GM18517 (cell line): ENCODE measurements at regions not wholly inside any gene's neighbourhood (a gene's known extent, or its start where the extent isn't known, plus 50 kb on each side); places are given as distances from the start of the nearest gene placed in this dataset.

Experiments
- ATAC-seq: cut with Tn5 transposase; IDR thresholded peaks from one replicate; pipeline ENCODE4 v1.9.1; 2021; ENCODE audit warnings: mild to moderate bottlenecking, moderate library complexity; ENCODE audit not compliant: unreplicated experiment

- ATAC-seq: no peak
Measured at GRCh38 chr3:31244929-31245817, 287.6 kb upstream of the STT3B start.

DNA sequence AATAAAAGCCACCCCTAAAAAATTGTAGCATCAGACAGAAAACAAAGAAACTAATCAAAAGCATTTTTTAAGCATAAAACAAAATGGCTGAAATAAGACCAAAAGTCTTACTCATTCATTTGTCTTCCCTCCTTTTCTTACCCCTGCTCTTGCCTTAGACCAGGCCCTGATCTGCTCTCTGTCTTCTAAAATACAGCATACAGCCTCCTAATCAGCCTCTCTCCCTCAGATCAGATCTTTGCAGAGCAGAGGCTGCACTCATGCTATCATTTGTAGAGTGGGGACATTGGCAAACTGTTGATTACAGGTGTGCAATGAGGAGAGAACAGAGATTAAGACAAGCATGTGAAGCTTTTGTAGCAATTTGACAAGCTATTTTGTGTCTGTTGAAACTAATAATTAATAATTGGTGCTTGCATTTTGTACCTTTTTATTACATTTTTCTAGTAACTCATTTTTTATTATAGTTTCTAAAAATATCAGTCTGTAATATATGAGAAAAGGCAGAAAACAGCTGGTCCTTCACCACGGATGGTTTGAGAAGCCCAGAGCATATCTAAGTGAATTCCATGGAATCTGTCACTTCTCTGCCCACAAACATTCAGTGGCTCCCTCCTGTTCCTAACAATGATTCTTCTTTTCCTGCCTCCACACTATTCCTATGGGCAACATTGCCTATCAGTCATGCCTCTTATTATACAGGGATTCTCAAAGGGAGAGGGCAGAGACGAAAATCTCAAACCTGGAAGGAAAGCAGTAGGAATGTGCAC lies 286.2 kb upstream of the STT3B start:
- no peak for ATAC-seq

DNA sequence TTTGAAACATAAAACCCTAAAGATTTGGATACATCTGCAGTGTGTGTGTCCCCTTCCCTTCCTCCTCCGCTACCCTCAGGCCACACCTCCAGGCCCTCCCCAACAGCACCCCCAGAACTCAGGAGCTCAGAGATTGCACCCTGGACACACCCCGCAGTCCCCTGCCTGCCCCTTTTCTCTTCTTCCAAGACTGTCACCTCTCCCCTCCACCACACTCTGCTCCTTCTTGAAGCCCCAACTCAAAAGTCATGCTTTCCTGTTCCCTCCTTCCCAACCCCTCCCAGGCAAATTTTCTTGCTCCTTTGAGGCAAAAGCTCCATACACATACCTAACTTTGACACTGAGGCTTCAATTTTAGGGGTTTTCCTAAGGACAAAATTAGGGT lies 285.7 kb upstream of the STT3B start:
- no peak for ATAC-seq

DNA sequence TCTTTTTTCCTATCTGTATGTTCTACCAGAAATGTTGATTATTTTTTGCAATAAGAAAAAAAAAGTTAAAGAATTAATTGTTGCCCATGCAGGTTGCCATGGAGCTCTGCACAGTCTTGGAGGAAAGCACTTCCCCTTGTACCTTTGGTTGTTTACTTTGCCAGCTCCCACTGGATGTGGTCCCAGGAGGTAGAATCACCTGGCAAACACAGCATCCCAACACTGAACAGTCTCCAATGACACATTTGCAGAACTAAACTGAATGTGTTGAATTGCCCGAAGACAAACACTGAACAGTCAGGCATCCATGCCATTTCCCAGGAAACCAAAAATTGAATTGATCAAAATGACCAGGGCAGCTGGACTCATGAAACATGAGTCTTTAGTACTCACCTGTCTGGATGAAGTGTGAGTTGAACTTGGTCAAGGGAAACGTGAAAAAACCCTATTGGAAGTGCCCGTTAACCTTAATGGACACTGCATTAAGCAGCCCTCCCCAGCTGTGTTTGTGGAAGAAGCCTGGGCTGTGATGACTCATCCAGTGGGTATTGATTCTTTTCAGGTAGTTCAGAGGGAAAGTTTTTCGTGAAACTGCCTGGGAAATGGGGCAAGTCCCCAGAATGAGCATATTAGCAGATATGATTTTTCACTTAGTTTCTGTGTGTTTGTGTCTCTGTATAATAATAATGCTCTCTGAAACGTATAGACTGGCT lies 284.7 kb upstream of the STT3B start:
- ATAC-seq: peak; percentile 52

DNA sequence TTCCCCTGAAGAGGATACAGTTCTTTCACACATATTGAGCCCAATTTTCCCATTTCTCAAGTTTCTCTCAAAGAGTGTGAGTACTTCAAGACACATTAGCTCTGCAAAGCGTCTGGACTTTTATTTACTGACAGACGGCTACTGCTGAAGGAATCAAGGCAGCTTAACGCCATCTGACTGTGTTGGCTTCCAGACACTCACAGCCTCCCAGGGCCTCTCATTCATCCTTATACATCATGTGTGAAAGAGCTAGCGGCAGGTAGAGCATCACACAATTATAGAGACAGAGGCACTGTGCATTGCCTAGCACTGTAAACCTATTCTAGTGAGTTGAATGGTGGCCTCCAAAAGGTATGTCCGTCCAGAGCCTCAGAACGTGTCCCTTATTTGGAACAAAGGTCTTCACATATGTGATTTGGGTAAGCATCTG lies 284.1 kb upstream of the STT3B start:
- ATAC-seq: no peak

- no peak for ATAC-seq
Measured at GRCh38 chr3:31249545-31249944, 283.2 kb upstream of the STT3B start.

- ATAC-seq: no peak
Measured at GRCh38 chr3:31250116-31250777, 282.5 kb upstream of the STT3B start.

GRCh38 chr3:31251083-31251482 lies 281.6 kb upstream of the STT3B start:
- ATAC-seq: no peak

DNA sequence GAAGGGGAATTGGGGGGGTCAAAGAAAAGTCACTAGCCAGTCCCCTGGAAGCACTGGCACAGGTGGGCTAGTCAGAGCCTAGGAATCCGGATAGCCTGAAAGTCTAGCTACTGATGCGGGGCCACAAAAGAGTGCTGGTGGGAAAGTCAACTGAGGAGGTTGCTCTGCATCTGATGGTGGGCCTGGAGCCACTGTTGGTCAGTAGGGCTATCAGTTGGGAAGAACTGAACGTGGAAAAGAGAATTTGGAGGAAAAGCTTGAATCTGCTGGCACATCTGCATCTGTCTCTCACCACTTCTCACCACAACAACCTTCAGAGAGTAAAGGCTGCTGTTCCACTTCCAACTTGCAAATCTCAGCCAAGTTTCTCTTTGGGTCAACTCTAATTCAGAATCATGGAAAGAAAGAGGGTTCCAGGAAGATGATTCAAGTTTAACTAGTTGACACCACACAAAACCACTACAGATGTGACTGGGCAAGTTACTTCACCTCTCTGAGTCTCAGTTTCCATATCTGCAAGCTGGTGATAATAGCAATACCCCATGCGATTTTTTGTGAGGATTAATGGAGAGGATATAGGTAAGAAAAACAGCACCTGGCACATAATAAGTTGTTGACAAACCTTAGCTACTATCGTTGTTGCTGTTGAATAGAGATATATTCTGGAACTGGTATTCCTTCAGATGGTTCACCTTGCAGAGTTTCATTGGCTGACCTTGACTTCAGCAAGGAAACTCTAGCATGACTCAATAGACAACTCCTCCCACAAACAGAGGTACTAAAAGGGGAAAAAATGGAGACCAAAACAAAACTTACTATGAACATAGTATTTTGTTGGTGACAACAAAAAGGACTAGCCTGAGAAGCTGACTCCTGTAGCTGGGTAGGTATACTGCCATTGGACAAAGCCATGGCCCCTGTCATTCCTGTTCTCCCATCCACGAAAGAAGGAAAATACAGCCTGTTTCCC lies 280.2 kb upstream of the STT3B start:
- no peak for ATAC-seq

- ATAC-seq: no peak
Measured at GRCh38 chr3:31253782-31254181, 278.9 kb upstream of the STT3B start.

GRCh38 chr3:31254483-31254882 lies 278.2 kb upstream of the STT3B start:
- ATAC-seq: no peak

GRCh38 chr3:31255007-31255581 lies 277.6 kb upstream of the STT3B start:
- ATAC-seq: no peak

DNA sequence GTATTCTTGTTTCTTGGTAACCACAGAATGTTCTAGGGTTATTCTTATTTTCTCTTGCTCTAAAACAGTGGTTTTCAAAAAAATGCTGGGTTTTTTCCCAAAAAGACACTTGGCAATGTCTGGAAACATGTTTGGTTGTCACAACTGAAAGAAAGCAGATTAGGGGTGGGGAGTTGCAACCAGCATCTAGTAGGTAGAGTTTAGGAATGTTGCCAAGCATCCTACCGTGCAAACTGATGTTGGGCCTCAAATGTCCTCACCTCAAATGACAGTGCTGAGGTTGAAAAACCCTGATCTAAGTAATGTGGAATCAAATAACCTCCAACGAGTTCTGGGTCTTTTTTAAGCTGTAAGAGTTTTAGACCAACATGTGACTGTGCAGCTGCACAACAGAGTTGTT lies 270.5 kb upstream of the STT3B start:
- no peak for ATAC-seq

DNA sequence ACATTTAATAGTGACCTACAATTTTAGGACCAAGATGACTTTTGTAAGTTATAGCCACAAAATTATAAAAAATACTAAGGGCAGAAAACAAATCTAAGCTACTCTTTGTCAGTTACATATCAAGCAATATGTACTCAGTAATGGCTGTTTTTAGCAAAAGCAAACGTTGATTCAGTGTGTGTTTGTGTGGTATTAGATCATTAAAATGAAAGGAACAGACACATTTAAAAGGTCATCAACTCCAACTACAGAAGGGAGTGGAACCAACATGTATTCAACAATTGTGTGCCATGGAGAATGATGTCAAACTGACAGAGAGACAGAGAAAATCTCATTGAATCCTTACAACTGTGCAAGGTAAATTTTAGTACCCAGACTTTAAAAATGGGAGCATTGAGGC lies 268.8 kb upstream of the STT3B start:
- ATAC-seq: no peak

GRCh38 chr3:31265646-31266428 lies 266.9 kb upstream of the STT3B start:
- no peak for ATAC-seq

- ATAC-seq: peak; percentile 64
Measured at GRCh38 chr3:31268868-31269267, 263.9 kb upstream of the STT3B start.

DNA sequence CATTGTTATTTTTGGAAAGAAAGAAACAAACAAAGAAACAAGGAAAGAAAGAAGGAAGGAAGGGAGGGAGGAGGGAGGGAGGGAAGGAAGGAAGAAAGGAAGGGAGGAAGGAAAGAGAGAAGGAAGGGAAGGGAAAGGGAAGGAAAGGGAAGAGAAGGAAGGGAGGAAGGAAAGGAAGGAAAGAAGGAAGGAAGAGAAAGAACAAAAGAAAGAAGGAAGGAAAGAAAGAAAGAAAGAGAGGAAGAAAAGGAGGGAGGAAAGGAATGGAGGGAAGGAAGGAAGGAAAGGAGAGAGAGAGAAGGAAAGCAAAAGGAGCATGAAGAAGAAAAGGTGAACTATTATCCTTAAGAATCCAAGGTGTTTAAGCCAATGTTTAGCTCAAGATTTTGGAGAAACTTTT lies 262.7 kb upstream of the STT3B start:
- no peak for ATAC-seq

GRCh38 chr3:31274326-31275024 lies 258.2 kb upstream of the STT3B start:
- no peak for ATAC-seq
